Ectodermal cell (in vitro differentiated cells): ENCODE measurements at regions not wholly inside any gene's neighbourhood (a gene's known extent, or its start where the extent isn't known, plus 50 kb on each side); places are given as distances from the start of the nearest gene placed in this dataset.

Source experiments
- H3K27ac ChIP-seq: 2 replicates; pipeline ENCODE4 v1.7.0; 2013; ENCODE audit warnings: mild to moderate bottlenecking, low read depth, low read length; ENCODE audit not compliant: insufficient read depth, poor library complexity, severe bottlenecking
- H3K27me3 ChIP-seq: 2 replicates; pipeline ENCODE4 v1.7.0; 2013; ENCODE audit warnings: mild to moderate bottlenecking, low read length; ENCODE audit not compliant: insufficient read depth, control insufficient read depth, poor library complexity, severe bottlenecking
- H3K36me3 ChIP-seq: one replicate; pipeline ENCODE4 v1.7.0; 2013; ENCODE audit warnings: low read length; ENCODE audit not compliant: control insufficient read depth, insufficient read depth
- H3K4me1 ChIP-seq: one replicate; pipeline ENCODE4 v1.7.0; 2013; ENCODE audit warnings: low read length; ENCODE audit not compliant: control insufficient read depth, insufficient read depth
- H3K4me3 ChIP-seq: 2 replicates; pipeline ENCODE4 v1.7.0; 2013; ENCODE audit warnings: low read depth, low read length, control low read depth; ENCODE audit not compliant: insufficient read depth
- H3K9me3 ChIP-seq: 2 replicates; pipeline ENCODE4 v1.7.0; 2013; ENCODE audit warnings: mild to moderate bottlenecking, low read length, moderate library complexity; ENCODE audit not compliant: control insufficient read depth
- WGBS, 2 experiments: methylation state at CpG; one replicate each; pipeline ENCODE4 v1.1.7; 2013; ENCODE audit warnings: missing lambda C conversion rate in 2 of 2; 5-methylcytosine and 5-hydroxymethylcytosine counted together

DNA sequence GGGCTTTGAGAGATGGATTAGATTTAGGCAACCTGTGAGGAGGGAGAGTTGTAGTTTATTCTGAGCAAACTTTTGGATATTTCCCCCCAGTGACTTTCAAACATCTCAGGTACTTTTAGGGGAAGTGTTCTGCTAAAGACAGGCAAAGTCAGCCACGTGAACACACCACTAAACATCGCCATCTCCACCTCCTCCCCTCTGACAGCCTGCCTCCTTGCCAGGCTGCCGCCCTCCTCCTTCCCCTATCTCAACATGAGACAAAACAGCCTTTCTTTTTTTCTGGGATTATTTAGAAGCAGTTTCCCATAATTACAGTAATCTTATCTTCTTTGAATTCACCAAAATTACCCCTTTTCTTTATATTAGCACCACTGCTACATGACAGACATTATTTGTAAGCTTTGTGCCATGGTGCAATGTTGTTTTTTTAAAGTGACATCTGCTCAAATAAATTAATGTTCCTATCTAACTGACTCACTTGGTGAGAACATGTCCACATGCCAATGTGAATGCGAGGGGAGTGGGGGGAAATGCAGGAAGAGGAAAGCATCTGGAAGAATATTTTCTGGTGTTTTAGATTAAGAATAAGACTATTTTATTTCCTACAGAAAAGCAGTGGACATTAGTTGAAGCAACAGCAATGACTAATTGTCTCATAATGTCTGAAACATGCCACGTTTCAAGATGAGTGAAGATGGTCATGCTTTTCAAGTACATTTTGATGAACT, 147.8 kb upstream of the ATP1B1 start:
- Histone ChIP-seq H3K9me3 (no peaks in the 10 kb centered on the region), H3K4me3 (no peak overlapping the region), H3K36me3 (no peaks in the 10 kb centered on the region), H3K27me3 (no peaks in the 10 kb centered on the region), H3K27ac (no peak overlapping the region), H3K4me1 (no peaks in the 10 kb centered on the region)
- WGBS, 2 experiments: 91 to 94% methylated on average over 4 of the region's 5 CpGs

GRCh38 chr1:168959382-168959781, 147.1 kb upstream of the ATP1B1 start:
- H3K4me1 ChIP-seq: no peaks in the 10 kb centered on the region
- no peak overlapping the region for H3K27ac ChIP-seq
- WGBS, 2 experiments: 91 to 95% methylated on average over 1 to 2 of the region's 2 CpGs
- no peak overlapping the region for H3K4me3 ChIP-seq
- no peaks in the 10 kb centered on the region for H3K9me3 ChIP-seq
- H3K36me3 ChIP-seq: no peaks in the 10 kb centered on the region
- H3K27me3 ChIP-seq: no peaks in the 10 kb centered on the region

DNA sequence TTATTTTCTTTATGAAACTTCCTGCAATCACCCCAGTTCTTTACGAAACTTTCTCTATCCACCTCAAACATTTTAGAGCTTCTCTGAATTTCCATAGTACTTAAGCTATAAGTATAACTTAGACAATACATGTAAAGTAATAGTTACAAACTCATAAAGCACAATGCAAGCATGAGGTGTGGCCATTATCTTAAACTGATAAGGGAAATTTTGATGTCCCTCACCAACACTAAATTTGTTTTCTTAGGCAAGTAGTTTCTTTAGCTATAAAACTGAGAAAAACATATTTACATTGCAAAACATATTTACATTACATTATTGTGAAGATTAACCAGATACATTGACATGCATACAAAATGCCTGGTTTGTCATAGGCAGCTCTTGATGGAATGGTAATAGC, 146.4 kb upstream of the ATP1B1 start:
- Histone ChIP-seq H3K36me3 (no peaks in the 10 kb centered on the region), H3K4me3 (no peak overlapping the region)
- 60 to 100% methylated on average over 1 of the region's 1 CpG for WGBS, 2 experiments

GRCh38 chr1:168960595-168960994, 145.9 kb upstream of the ATP1B1 start:
- Histone ChIP-seq H3K4me1 (no peaks in the 10 kb centered on the region), H3K36me3 (no peaks in the 10 kb centered on the region), H3K4me3 (no peak overlapping the region), H3K9me3 (no peaks in the 10 kb centered on the region), H3K27me3 (no peaks in the 10 kb centered on the region), H3K27ac (no peak overlapping the region)
- 92 to 97% methylated on average over 1 of the region's 1 CpG for WGBS, 2 experiments

More for the DNA sequence above, 146.4 kb upstream of the ATP1B1 start:
- no peaks in the 10 kb centered on the region for H3K27me3 ChIP-seq
- no peaks in the 10 kb centered on the region for H3K4me1 ChIP-seq
- H3K27ac ChIP-seq: no peak overlapping the region
- H3K9me3 ChIP-seq: no peaks in the 10 kb centered on the region

GRCh38 chr1:168963601-168964000, 142.9 kb upstream of the ATP1B1 start:
- 91 to 94% methylated on average over 2 of the region's 2 CpGs for WGBS, 2 experiments
- H3K27ac ChIP-seq: no peak overlapping the region
- no peaks in the 10 kb centered on the region for H3K36me3 ChIP-seq
- H3K9me3 ChIP-seq: no peaks in the 10 kb centered on the region
- H3K4me3 ChIP-seq: no peak overlapping the region
- H3K4me1 ChIP-seq: no peaks in the 10 kb centered on the region
- no peaks in the 10 kb centered on the region for H3K27me3 ChIP-seq

DNA sequence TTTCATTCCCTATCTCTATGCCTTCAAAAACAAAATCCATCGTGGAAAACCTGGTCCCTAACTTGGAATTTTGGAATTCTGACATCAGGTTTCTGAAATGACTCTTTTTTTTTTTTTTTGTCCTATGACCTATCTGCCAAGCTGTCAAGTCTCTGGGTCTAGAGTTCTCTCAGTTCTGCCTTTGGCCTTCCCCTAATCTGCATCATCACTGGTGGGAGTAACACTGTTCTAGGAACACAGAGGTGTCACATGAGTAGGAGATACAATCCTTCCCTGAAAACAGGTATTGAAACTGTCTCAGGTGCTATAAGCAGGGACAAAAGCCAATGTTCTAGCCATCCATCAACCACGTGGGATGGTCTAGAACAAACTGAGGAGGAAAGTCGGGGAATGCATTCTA, 142.0 kb upstream of the ATP1B1 start:
- H3K27me3 ChIP-seq: no peaks in the 10 kb centered on the region
- no peaks in the 10 kb centered on the region for H3K36me3 ChIP-seq
- no peak overlapping the region for H3K4me3 ChIP-seq
- no peaks in the 10 kb centered on the region for H3K4me1 ChIP-seq
- H3K27ac ChIP-seq: no peak overlapping the region
- no peaks in the 10 kb centered on the region for H3K9me3 ChIP-seq
- 72 to 81% methylated on average over 3 of the region's 3 CpGs for WGBS, 2 experiments

GRCh38 chr1:168966217-168966616, 140.3 kb upstream of the ATP1B1 start:
- no peaks in the 10 kb centered on the region for H3K9me3 ChIP-seq
- no peaks in the 10 kb centered on the region for H3K27me3 ChIP-seq
- H3K4me1 ChIP-seq: peaks cover 5% of the 10 kb centered on the region
- WGBS, 2 experiments: 85 to 94% methylated on average over 2 of the region's 2 CpGs
- H3K4me3 ChIP-seq: no peak overlapping the region
- H3K36me3 ChIP-seq: no peaks in the 10 kb centered on the region
- no peak overlapping the region for H3K27ac ChIP-seq

DNA sequence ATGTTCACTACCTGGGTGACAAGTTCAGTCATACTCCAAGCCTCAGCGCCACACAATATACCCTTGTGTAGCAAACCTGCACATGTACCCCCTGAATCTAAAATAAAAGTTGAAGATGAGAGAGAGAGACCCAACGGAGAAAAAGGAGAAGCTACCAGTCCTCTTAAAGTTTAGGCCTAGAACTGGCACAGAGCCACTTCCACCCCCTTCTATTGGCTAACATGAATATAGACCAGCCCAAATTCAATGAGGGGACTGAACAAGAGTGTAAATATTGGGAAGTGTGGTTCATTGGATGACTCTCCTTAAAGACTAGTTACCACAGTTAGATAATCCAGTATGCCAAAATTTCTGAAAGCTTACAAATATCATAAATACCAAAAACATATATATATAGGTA, 139.9 kb upstream of the ATP1B1 start:
- Histone ChIP-seq H3K4me3 (no peak overlapping the region), H3K9me3 (no peaks in the 10 kb centered on the region), H3K27me3 (no peaks in the 10 kb centered on the region), H3K4me1 (peaks cover 9% of the 10 kb centered on the region), H3K27ac (no peak overlapping the region), H3K36me3 (no peaks in the 10 kb centered on the region)
- 100% methylated on average over 1 to 2 of the region's 2 CpGs for WGBS, 2 experiments

DNA sequence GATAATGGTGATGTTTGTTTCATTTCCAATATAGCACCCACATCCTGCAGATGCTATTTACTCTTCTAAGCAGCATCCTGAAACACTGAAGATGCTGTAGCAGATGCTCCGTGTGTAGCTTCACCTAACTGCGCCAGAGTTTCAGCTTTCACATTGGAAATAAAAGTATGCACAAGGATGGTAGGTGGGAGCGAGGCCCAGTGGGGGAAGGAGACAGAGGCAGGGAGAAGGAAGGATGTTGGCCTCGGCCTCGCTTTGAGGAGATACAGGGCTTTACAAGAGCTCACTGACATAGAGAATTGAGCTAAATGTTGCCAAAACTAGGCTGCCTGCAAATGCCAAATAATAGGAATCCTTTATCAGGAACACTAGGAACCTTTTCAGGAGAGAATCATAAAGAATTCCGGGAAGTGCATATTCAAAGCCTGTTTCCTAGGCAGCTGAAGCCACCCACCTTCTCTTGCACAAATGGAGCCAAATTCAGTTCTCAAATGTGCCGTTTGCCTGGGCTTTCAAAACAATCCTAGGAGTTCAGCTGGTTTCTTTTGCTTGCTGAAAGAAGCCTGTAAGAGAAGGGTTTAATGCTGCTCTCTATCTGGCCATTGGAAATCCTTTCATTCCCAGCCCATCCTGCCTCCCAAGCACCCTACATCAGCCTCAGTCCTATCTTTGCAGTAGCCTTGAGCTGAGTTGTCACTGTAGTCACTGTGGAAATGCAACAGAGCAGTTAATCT, 135.4 kb upstream of the ATP1B1 start:
- no peaks in the 10 kb centered on the region for H3K9me3 ChIP-seq
- H3K27ac ChIP-seq: peak overlapping the region; percentile 42
- peaks cover 9% of the 10 kb centered on the region for H3K4me1 ChIP-seq
- H3K4me3 ChIP-seq: no peak overlapping the region
- 81 to 83% methylated on average over 7 of the region's 7 CpGs for WGBS, 2 experiments
- no peaks in the 10 kb centered on the region for H3K27me3 ChIP-seq
- H3K36me3 ChIP-seq: no peaks in the 10 kb centered on the region

DNA sequence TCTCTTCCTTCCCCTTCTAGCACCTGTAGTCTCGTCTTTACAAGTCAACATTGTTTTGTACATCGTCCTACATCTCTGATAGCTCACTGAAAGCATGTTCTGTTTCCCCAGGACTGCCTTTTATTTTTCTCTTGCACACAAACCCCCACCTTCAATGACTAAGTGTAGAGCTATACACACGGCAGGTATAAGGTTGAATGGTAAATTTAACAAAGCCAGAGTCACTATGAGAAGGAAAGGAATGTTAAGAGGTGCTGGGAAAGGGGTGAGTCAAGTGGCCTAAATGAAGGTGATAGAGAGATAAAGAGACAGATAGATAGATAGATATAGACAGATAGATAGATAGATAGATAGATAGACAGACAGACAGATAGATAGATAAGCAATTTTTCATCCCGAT, 134.3 kb upstream of the ATP1B1 start:
- Histone ChIP-seq H3K4me3 (no peak overlapping the region), H3K36me3 (no peaks in the 10 kb centered on the region), H3K4me1 (peaks cover 9% of the 10 kb centered on the region), H3K27me3 (no peaks in the 10 kb centered on the region), H3K9me3 (no peaks in the 10 kb centered on the region), H3K27ac (no peak overlapping the region)
- 88 to 92% methylated on average over 3 of the region's 4 CpGs for WGBS, 2 experiments
